PC-3 (cell line): ENCODE measurements at regions not wholly inside any gene's neighbourhood (a gene's known extent, or its start where the extent isn't known, plus 50 kb on each side); places are given as distances from the start of the nearest gene placed in this dataset.

Source experiments
- CTCF ChIP-seq: fragments of 300-600 bp; sonication (generic); conservative IDR thresholded peaks from 2 replicates; pipeline ENCODE4 v1.5.1; 2017; ENCODE audit warnings: antibody characterized with exemption, low read depth, mild to moderate bottlenecking, low read length
- EZH2 ChIP-seq: fragments of 300-600 bp; sonication (generic); IDR thresholded peaks from one replicate; pipeline ENCODE4 v1.6.1; 2017; ENCODE audit warnings: antibody characterized with exemption, mild to moderate bottlenecking, low read length; ENCODE audit not compliant: unreplicated experiment

DNA sequence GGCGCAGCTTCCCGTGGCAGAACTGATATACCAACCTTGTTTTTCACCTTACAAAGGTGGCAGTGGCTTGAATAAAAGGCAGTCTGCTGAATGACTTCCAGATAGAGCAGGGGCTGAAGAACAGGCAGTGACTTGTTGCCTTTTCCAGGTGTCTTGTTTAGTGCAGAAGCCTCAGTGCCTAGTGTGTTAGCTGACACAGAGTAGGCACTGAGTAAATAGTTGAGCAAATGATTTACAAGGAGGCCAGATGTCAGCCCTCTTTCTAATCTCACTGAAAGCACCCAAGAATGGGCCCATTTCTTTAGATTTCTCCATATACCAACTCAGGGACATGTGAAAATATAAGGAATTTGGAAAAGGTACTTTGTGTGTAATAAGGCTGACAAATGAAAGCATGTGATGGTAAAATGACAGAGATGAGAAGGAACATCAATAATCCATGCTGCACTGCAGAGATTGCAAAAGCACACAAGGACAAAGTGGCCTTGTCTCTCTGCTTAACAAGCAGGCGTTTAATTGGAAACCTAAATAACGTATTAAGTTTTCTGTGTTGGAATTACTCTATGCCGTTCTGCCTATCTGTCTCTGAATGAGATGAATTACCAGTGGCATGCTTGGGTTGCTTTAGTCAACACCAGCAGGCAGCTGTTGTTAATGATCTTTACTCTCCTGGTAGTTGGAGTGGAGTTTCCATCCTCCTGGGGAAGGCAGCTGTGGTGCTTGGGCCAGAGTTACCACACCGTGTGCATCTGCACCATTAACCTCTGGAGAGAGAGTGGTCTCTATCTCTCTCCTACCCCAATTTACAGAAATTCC lies 360.1 kb upstream of the C9orf72 start:
- TF ChIP-seq EZH2 (no peak), CTCF (no peak)
